Lower leg skin (tissue), 3 donors: ENCODE measurements at regions not wholly inside any gene's neighbourhood (a gene's known extent, or its start where the extent isn't known, plus 50 kb on each side); places are given as distances from the start of the nearest gene placed in this dataset.

Experiments used
- CTCF ChIP-seq, 3 donors: fragments of 450-650 bp; IDR thresholded peaks; one replicate each; pipeline ENCODE4 v1.5.1; 2016; ENCODE audit warnings: antibody characterized with exemption in 3 of 3, mild to moderate bottlenecking in 3 of 3, moderate library complexity in 2 of 3
- POLR2A ChIP-seq, 2 donors: fragments of 450-650 bp; IDR thresholded peaks; one replicate each; pipeline ENCODE4 v1.6.1; 2016 to 2017; ENCODE audit warnings: antibody characterized with exemption in 2 of 2, mild to moderate bottlenecking in 1 of 2, moderate library complexity in 1 of 2

GRCh38 chr9:20250791-20251190 is 371.5 kb downstream of the MLLT3 start:
- no peak for TF ChIP-seq CTCF (IDR thresholded peaks at IDR 0.05)
- no peak for TF ChIP-seq POLR2A (IDR thresholded peaks at IDR 0.05)
